Upper lobe of left lung (tissue), 4 donors: ENCODE measurements at regions not wholly inside any gene's neighbourhood (a gene's known extent, or its start where the extent isn't known, plus 50 kb on each side); places are given as distances from the start of the nearest gene placed in this dataset.

ENCODE experiments used
- EP300 ChIP-seq, 4 donors: sonication (generic); formaldehyde crosslinking; IDR thresholded peaks; one replicate each; pipeline ENCODE4 v1.5.1; 2017; ENCODE audit warnings: antibody characterized with exemption in 4 of 4, control low read depth in 2 of 4
- POLR2AphosphoS5 ChIP-seq, 2 donors: sonication (generic); formaldehyde crosslinking; IDR thresholded peaks; one replicate each; pipeline ENCODE4 v1.5.1; 2017; ENCODE audit warnings: antibody characterized with exemption in 2 of 2
- TF ChIP-seq, protein P1 (sequence below), 6 experiments: fragments of 450-650 bp in 4 of 6; fragments of 200-600 bp in 2 of 6; sonication (generic) in 2 of 6; IDR thresholded peaks; one replicate each; pipeline ENCODE4 v1.5.1; 2016 to 2019; ENCODE audit warnings: antibody characterized with exemption in 6 of 6

DNA sequence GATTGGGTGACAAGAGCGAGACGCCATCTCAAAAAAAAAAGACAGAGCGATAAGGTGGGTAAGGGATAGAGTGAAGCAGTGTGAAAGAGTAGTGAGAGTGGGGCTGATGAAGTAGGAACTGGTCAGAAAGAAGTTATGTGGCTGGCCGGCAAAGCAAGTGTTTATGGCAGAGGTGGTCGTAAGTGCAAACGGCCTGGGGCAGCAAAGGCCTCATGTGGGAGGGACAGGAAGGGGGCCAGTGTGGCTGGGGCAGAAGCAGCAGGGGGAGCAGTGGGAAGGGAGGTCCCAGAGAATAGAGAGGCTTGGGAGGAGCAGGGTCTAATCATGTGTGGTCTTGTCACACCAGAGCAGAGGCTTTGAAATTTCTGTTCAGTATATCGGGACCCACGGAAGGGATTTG lies 186.2 kb downstream of the HS3ST3B1 start:
- TF ChIP-seq, protein P1, sequence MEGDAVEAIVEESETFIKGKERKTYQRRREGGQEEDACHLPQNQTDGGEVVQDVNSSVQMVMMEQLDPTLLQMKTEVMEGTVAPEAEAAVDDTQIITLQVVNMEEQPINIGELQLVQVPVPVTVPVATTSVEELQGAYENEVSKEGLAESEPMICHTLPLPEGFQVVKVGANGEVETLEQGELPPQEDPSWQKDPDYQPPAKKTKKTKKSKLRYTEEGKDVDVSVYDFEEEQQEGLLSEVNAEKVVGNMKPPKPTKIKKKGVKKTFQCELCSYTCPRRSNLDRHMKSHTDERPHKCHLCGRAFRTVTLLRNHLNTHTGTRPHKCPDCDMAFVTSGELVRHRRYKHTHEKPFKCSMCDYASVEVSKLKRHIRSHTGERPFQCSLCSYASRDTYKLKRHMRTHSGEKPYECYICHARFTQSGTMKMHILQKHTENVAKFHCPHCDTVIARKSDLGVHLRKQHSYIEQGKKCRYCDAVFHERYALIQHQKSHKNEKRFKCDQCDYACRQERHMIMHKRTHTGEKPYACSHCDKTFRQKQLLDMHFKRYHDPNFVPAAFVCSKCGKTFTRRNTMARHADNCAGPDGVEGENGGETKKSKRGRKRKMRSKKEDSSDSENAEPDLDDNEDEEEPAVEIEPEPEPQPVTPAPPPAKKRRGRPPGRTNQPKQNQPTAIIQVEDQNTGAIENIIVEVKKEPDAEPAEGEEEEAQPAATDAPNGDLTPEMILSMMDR (IDR thresholded peaks at IDR 0.05): no peak
- TF ChIP-seq EP300 (IDR thresholded peaks at IDR 0.05) (no peak), POLR2AphosphoS5 (IDR thresholded peaks at IDR 0.05) (no peak)
